Esophagus squamous epithelium (tissue), 5 donors: ENCODE measurements at regions not wholly inside any gene's neighbourhood (a gene's known extent, or its start where the extent isn't known, plus 50 kb on each side); places are given as distances from the start of the nearest gene placed in this dataset.

Experiments
- DNase-seq: peaks from one replicate; lab custom pipeline; 2025; lab: John Stamatoyannopoulos, UW
- H3K27ac ChIP-seq, 4 donors: fragments of 200-600 bp; sonication (generic); one replicate each; pipeline ENCODE4 v1.5.1; 2016 to 2019; ENCODE audit warnings: mild to moderate bottlenecking in 1 of 4
- H3K27me3 ChIP-seq, 4 donors: fragments of 200-600 bp; sonication (generic); 1 replicate in 3 of 4; 2 replicates in 1 of 4; pipeline versions ENCODE4 v1.5.1 to v1.6.0; 2017 to 2021; ENCODE audit warnings: antibody characterized with exemption in 1 of 4
- H3K36me3 ChIP-seq, 3 donors: fragments of 200-600 bp; sonication (generic); one replicate each; pipeline ENCODE4 v1.5.1; 2016 to 2019
- H3K4me1 ChIP-seq, 3 donors: fragments of 200-600 bp; sonication (generic); one replicate each; pipeline ENCODE4 v1.5.1; 2017 to 2019
- H3K4me3 ChIP-seq, 4 donors: fragments of 200-600 bp; sonication (generic); 1 replicate in 3 of 4; 2 replicates in 1 of 4; pipeline ENCODE4 v1.5.1; 2016 to 2019; ENCODE audit warnings: mild to moderate bottlenecking in 2 of 4, moderate library complexity in 1 of 4
- H3K9me3 ChIP-seq, 3 donors: fragments of 200-600 bp; sonication (generic); one replicate each; pipeline ENCODE4 v1.5.1; 2016 to 2019
- CTCF ChIP-seq, 6 experiments: fragments of 450-650 bp in 4 of 6; fragments of 200-600 bp in 2 of 6; sonication (generic) in 2 of 6; IDR thresholded peaks; one replicate each; pipeline ENCODE4 v1.5.1; 2016 to 2019; ENCODE audit warnings: antibody characterized with exemption in 6 of 6, mild to moderate bottlenecking in 4 of 6, moderate library complexity in 4 of 6
- POLR2A ChIP-seq, 4 donors: fragments of 450-650 bp; IDR thresholded peaks; one replicate each; pipeline ENCODE4 v1.6.1; 2017; ENCODE audit warnings: antibody characterized with exemption in 4 of 4, mild to moderate bottlenecking in 4 of 4, moderate library complexity in 3 of 4
- WGBS, 2 donors: methylation state at CpG; one replicate each; pipeline ENCODE4 v1.1.5; 2018; 5-methylcytosine and 5-hydroxymethylcytosine counted together
- intact Hi-C: fragments of 100-400 bp; cut with DNase I; formaldehyde crosslinking; loops from one replicate; pipeline ENCODE4 v1.15.0; 2022
- donor health status: DM: yes; HTN: yes; CAD: no.

GRCh38 chr17:6304894-6305612, 129.9 kb downstream of the AIPL1 start:
- no peaks in the 10 kb centered on the region for H3K4me1 ChIP-seq
- no peaks in the 10 kb centered on the region for H3K9me3 ChIP-seq
- TF ChIP-seq POLR2A (IDR thresholded peaks at IDR 0.05) (no peak), CTCF (IDR thresholded peaks at IDR 0.05) (no peak)
- no peak overlapping the region for H3K27ac ChIP-seq
- intact Hi-C loops, result no loop called here
- no peak for DNase-seq
- no peaks in the 10 kb centered on the region for H3K36me3 ChIP-seq
- H3K27me3 ChIP-seq, result peaks cover 0 to 36% (median 0%) of the 10 kb centered on the region in 4 donors
- H3K4me3 ChIP-seq, result no peak overlapping the region
- WGBS, 2 donors, result 22 to 56% methylated on average over 3 of the region's 3 CpGs

GRCh38 chr17:6303664-6304063, 131.3 kb downstream of the AIPL1 start:
- H3K27me3 ChIP-seq, result peaks cover 0 to 42% (median 0%) of the 10 kb centered on the region in 4 donors
- WGBS, 2 donors, result 9 to 18% methylated on average over 4 to 5 of the region's 5 CpGs

GRCh38 chr17:6299275-6299674, 135.6 kb downstream of the AIPL1 start:
- no peaks in the 10 kb centered on the region for H3K36me3 ChIP-seq
- DNase-seq, result no peak
- H3K27me3 ChIP-seq, result peaks cover 0 to 44% (median 0%) of the 10 kb centered on the region in 4 donors
- no peaks in the 10 kb centered on the region for H3K9me3 ChIP-seq
- no peak overlapping the region for H3K4me3 ChIP-seq
- H3K27ac ChIP-seq, result no peak overlapping the region
- intact Hi-C loops, result no loop called here
- H3K4me1 ChIP-seq, result no peaks in the 10 kb centered on the region
- TF ChIP-seq CTCF (IDR thresholded peaks at IDR 0.05) (no peak), POLR2A (IDR thresholded peaks at IDR 0.05) (no peak)
- 32 to 61% methylated on average over 6 of the region's 6 CpGs for WGBS, 2 donors

More at GRCh38 chr17:6303664-6304063, 131.3 kb downstream of the AIPL1 start:
- Histone ChIP-seq H3K4me1 (no peaks in the 10 kb centered on the region), H3K9me3 (no peaks in the 10 kb centered on the region), H3K4me3 (no peak overlapping the region), H3K36me3 (no peaks in the 10 kb centered on the region), H3K27ac (no peak overlapping the region)
- intact Hi-C loops, result no loop called here
- no peak for TF ChIP-seq POLR2A (IDR thresholded peaks at IDR 0.05)
- no peak for TF ChIP-seq CTCF (IDR thresholded peaks at IDR 0.05)
- no peak for DNase-seq

- Histone ChIP-seq H3K36me3 (no peaks in the 10 kb centered on the region), H3K27ac (no peak overlapping the region), H3K9me3 (no peaks in the 10 kb centered on the region), H3K4me3 (no peak overlapping the region), H3K4me1 (no peaks in the 10 kb centered on the region), H3K27me3 (peaks cover 0 to 34% (median 0%) of the 10 kb centered on the region in 4 donors)
- intact Hi-C loops, result no loop called here
- 43 to 73% methylated on average over 4 of the region's 4 CpGs for WGBS, 2 donors
- DNase-seq, result no peak
- no peak for TF ChIP-seq CTCF (IDR thresholded peaks at IDR 0.05)
- TF ChIP-seq POLR2A (IDR thresholded peaks at IDR 0.05), result no peak
These were observed 137.0 kb downstream of the AIPL1 start for GRCh38 chr17:6297960-6298359.

- no peak for TF ChIP-seq CTCF (IDR thresholded peaks at IDR 0.05)
- TF ChIP-seq POLR2A (IDR thresholded peaks at IDR 0.05), result no peak
- Histone ChIP-seq H3K36me3 (no peaks in the 10 kb centered on the region), H3K27ac (no peak overlapping the region), H3K4me1 (no peaks in the 10 kb centered on the region), H3K9me3 (no peaks in the 10 kb centered on the region), H3K4me3 (no peak overlapping the region), H3K27me3 (peaks cover 0 to 34% (median 0%) of the 10 kb centered on the region in 4 donors)
- 91 to 95% methylated on average over 2 of the region's 2 CpGs for WGBS, 2 donors
- DNase-seq, result no peak
- intact Hi-C loops, result no loop called here
These were observed 137.8 kb downstream of the AIPL1 start for GRCh38 chr17:6297119-6297518.
